Common myeloid progenitor, CD34-positive (primary cell): ENCODE measurements at regions not wholly inside any gene's neighbourhood (a gene's known extent, or its start where the extent isn't known, plus 50 kb on each side); places are given as distances from the start of the nearest gene placed in this dataset.
A peak's percentile ranks its signal among the peaks of the same experiment; 100 is the strongest.

Source experiments
- CTCF ChIA-PET: fragments of 350-600 bp; sonication (Branson Sonifier 250); formaldehyde crosslinking; loops from one replicate; lab custom pipeline; 2021; ENCODE audit warnings: antibody characterized with exemption; lab: Charles Lee
- POLR2A ChIA-PET: fragments of 350-600 bp; sonication (Branson Sonifier 250); formaldehyde crosslinking; loops from one replicate; lab custom pipeline; 2021; ENCODE audit warnings: antibody characterized with exemption; lab: Charles Lee
- DNase-seq, 3 donors: peaks; one replicate each; pipeline versions ENCODE4 v3.0.0 to v3.0.0-alpha.2; 2013
- H3K27ac ChIP-seq, 2 experiments: 1 replicate in 1 of 2; 2 replicates in 1 of 2; pipeline ENCODE4 v1.7.0; 2013; ENCODE audit warnings: inconsistent platforms in 2 of 2, low read length in 2 of 2, mild to moderate bottlenecking in 2 of 2, low read depth in 1 of 2, moderate library complexity in 1 of 2; ENCODE audit not compliant: severe bottlenecking in 2 of 2, insufficient read depth in 1 of 2, poor library complexity in 1 of 2
- H3K27me3 ChIP-seq, 5 experiments: replicated peaks in 2 of 5; 1 replicate in 3 of 5; 2 replicates in 2 of 5; pipeline versions ENCODE4 v1.6.1 to v1.7.0; 2013; ENCODE audit warnings: low read length in 4 of 5, mild to moderate bottlenecking in 2 of 5, moderate library complexity in 2 of 5, inconsistent platforms in 1 of 5; ENCODE audit not compliant: insufficient read depth in 5 of 5, control insufficient read depth in 4 of 5
- H3K36me3 ChIP-seq, 4 experiments: 1 replicate in 2 of 4; 2 replicates in 2 of 4; pipeline versions ENCODE4 v1.6.1 to v1.7.0; 2013; ENCODE audit warnings: low read length in 3 of 4, control low read depth in 1 of 4, mild to moderate bottlenecking in 1 of 4; ENCODE audit not compliant: control insufficient read depth in 4 of 4, insufficient read depth in 4 of 4
- H3K4me1 ChIP-seq, 4 experiments: 1 replicate in 3 of 4; 2 replicates in 1 of 4; pipeline versions ENCODE4 v1.6.1 to v1.7.1; 2013; ENCODE audit warnings: low read length in 3 of 4, mild to moderate bottlenecking in 3 of 4, control low read depth in 1 of 4, inconsistent platforms in 1 of 4, moderate library complexity in 1 of 4; ENCODE audit not compliant: control insufficient read depth in 4 of 4, insufficient read depth in 4 of 4; ENCODE audit errors: control extremely low read depth in 1 of 4
- H3K4me3 ChIP-seq, 7 experiments: 1 replicate in 4 of 7; 2 replicates in 3 of 7; pipeline versions ENCODE4 v1.5.1 to v1.7.0; 2013; ENCODE audit warnings: mild to moderate bottlenecking in 7 of 7, low read length in 6 of 7, moderate library complexity in 6 of 7, inconsistent platforms in 2 of 7, low read depth in 2 of 7, control low read depth in 1 of 7; ENCODE audit not compliant: insufficient read depth in 4 of 7, control insufficient read depth in 1 of 7; ENCODE audit errors: extremely low read depth in 1 of 7
- H3K9me3 ChIP-seq, 5 experiments: 1 replicate in 4 of 5; 2 replicates in 1 of 5; pipeline versions ENCODE4 v1.6.1 to v1.7.1; 2013; ENCODE audit warnings: low read length in 4 of 5, mild to moderate bottlenecking in 2 of 5, inconsistent platforms in 1 of 5, low read depth in 1 of 5, moderate library complexity in 1 of 5; ENCODE audit not compliant: control insufficient read depth in 4 of 5, insufficient read depth in 2 of 5; ENCODE audit errors: control extremely low read depth in 1 of 5
- WGBS: methylation state at CpG from one replicate; pipeline ENCODE4 v1.1.5; 2013; ENCODE audit not compliant: insufficient coverage; 5-methylcytosine and 5-hydroxymethylcytosine counted together

- Histone ChIP-seq H3K36me3 (no peaks in the 10 kb centered on the region), H3K27ac (no peak overlapping the region), H3K9me3 (no peaks in the 10 kb centered on the region), H3K4me1 (no peaks in the 10 kb centered on the region), H3K4me3 (no peak overlapping the region), H3K27me3 (no peaks in the 10 kb centered on the region)
- DNase-seq: no peak
- 100% methylated on average over 1 of the region's 1 CpG for WGBS
- POLR2A ChIA-PET: interaction anchor here (1.2 kb wide), 1 partner anchor 98 kb away, joined by 3 read pairs; the partner anchor contains the start of gene CTNNB1
- CTCF ChIA-PET: no interaction called here
Measured at GRCh38 chr3:41101231-41101630, 98.1 kb upstream of the CTNNB1 start.

- no peak for DNase-seq
- H3K9me3 ChIP-seq: no peaks in the 10 kb centered on the region
- H3K27ac ChIP-seq: no peak overlapping the region
- 96% methylated on average over 4 of the region's 5 CpGs for WGBS
- H3K4me3 ChIP-seq: no peak overlapping the region
- H3K27me3 ChIP-seq: no peaks in the 10 kb centered on the region
- ChIA-PET CTCF (no interaction called here), POLR2A (no interaction called here)
- no peaks in the 10 kb centered on the region for H3K36me3 ChIP-seq
- H3K4me1 ChIP-seq: no peaks in the 10 kb centered on the region
Measured at GRCh38 chr3:41102053-41102556, 97.2 kb upstream of the CTNNB1 start.

GRCh38 chr3:41102750-41103149 lies 96.6 kb upstream of the CTNNB1 start:
- no peaks in the 10 kb centered on the region for H3K9me3 ChIP-seq
- no peak for DNase-seq
- no peaks in the 10 kb centered on the region for H3K27me3 ChIP-seq
- ChIA-PET CTCF (no interaction called here), POLR2A (no interaction called here)
- H3K27ac ChIP-seq: no peak overlapping the region
- H3K36me3 ChIP-seq: no peaks in the 10 kb centered on the region
- H3K4me3 ChIP-seq: no peak overlapping the region
- WGBS: 100% methylated on average over 3 of the region's 3 CpGs
- H3K4me1 ChIP-seq: no peaks in the 10 kb centered on the region

- H3K27ac ChIP-seq: no peak overlapping the region
- no peaks in the 10 kb centered on the region for H3K9me3 ChIP-seq
- H3K27me3 ChIP-seq: no peaks in the 10 kb centered on the region
- no peaks in the 10 kb centered on the region for H3K36me3 ChIP-seq
- CTCF ChIA-PET: interaction anchor here (1.2 kb wide), 1 partner anchor 52 kb away, joined by 3 read pairs; no protein-coding TSS in a partner anchor
- 92% methylated on average over 2 of the region's 2 CpGs for WGBS
- no peaks in the 10 kb centered on the region for H3K4me1 ChIP-seq
- H3K4me3 ChIP-seq: no peak overlapping the region
- POLR2A ChIA-PET: no interaction called here
- DNase-seq: no peak
Measured at GRCh38 chr3:41103200-41103599, 96.1 kb upstream of the CTNNB1 start.

- no peaks in the 10 kb centered on the region for H3K36me3 ChIP-seq
- no peaks in the 10 kb centered on the region for H3K9me3 ChIP-seq
- H3K27me3 ChIP-seq: no peaks in the 10 kb centered on the region
- POLR2A ChIA-PET: interaction anchor here (0.6 kb wide), 1 partner anchor 15 kb away, joined by 3 read pairs; no protein-coding TSS in a partner anchor
- 100% methylated on average over 3 of the region's 3 CpGs for WGBS
- CTCF ChIA-PET: interaction anchor here (1.2 kb wide), 1 partner anchor 53 kb away, joined by 3 read pairs; no protein-coding TSS in a partner anchor
- no peaks in the 10 kb centered on the region for H3K4me1 ChIP-seq
- H3K27ac ChIP-seq: no peak overlapping the region
- DNase-seq: no peak
- H3K4me3 ChIP-seq: peak overlapping the region in 1 of 7 experiments; percentile 1
Measured at GRCh38 chr3:41104147-41104546, 95.2 kb upstream of the CTNNB1 start.

GRCh38 chr3:41106691-41107090 lies 92.6 kb upstream of the CTNNB1 start:
- Histone ChIP-seq H3K36me3 (no peaks in the 10 kb centered on the region), H3K4me1 (no peaks in the 10 kb centered on the region), H3K27ac (no peak overlapping the region), H3K9me3 (no peaks in the 10 kb centered on the region), H3K4me3 (no peak overlapping the region), H3K27me3 (no peaks in the 10 kb centered on the region)
- WGBS: no CpG with 5 or more reads among the region's 2 CpGs
- no peak for DNase-seq
- CTCF ChIA-PET: no interaction called here
- POLR2A ChIA-PET: interaction anchor here (0.7 kb wide), 1 partner anchor 23 kb away, joined by 3 read pairs; no protein-coding TSS in a partner anchor

- POLR2A ChIA-PET: no interaction called here
- CTCF ChIA-PET: no interaction called here
- H3K9me3 ChIP-seq: no peaks in the 10 kb centered on the region
Measured at GRCh38 chr3:41111011-41111410, 88.3 kb upstream of the CTNNB1 start.

More at GRCh38 chr3:41111011-41111410, 88.3 kb upstream of the CTNNB1 start:
- Histone ChIP-seq H3K4me3 (no peak overlapping the region), H3K27ac (no peak overlapping the region), H3K36me3 (no peaks in the 10 kb centered on the region), H3K27me3 (no peaks in the 10 kb centered on the region), H3K4me1 (no peaks in the 10 kb centered on the region)
- DNase-seq: no peak
- 82% methylated on average over 2 of the region's 2 CpGs for WGBS
